NT2/D1 (cell line): ENCODE measurements at regions not wholly inside any gene's neighbourhood (a gene's known extent, or its start where the extent isn't known, plus 50 kb on each side); places are given as distances from the start of the nearest gene placed in this dataset.

Source experiments
- DNase-seq: peaks from one replicate; pipeline ENCODE4 v3.0.0-alpha.2; 2011; ENCODE audit warnings: low read depth, low spot score
- H3K27me3 ChIP-seq: 2 replicates; pipeline ENCODE4 v1.6.0; 2011; ENCODE audit warnings: mild to moderate bottlenecking; ENCODE audit not compliant: insufficient read length, insufficient read depth
- H3K36me3 ChIP-seq: 2 replicates; pipeline ENCODE4 v1.6.1; 2011; ENCODE audit warnings: mild to moderate bottlenecking, low read length, mixed read lengths; ENCODE audit not compliant: insufficient read depth, insufficient read length
- H3K4me1 ChIP-seq: 2 replicates; pipeline ENCODE4 v1.5.1; 2011; ENCODE audit not compliant: insufficient read depth, insufficient read length
- H3K4me3 ChIP-seq: 2 replicates; pipeline ENCODE4 v1.5.1; 2011; ENCODE audit warnings: low read depth; ENCODE audit not compliant: insufficient read length
- H3K9ac ChIP-seq: 2 replicates; pipeline ENCODE4 v1.6.0; 2011; ENCODE audit warnings: low read depth; ENCODE audit not compliant: insufficient read length
- H3K9me3 ChIP-seq: 2 replicates; pipeline ENCODE4 v1.5.1; 2011; ENCODE audit warnings: mild to moderate bottlenecking, low read length; ENCODE audit not compliant: insufficient read depth
- SUZ12 ChIP-seq: IDR thresholded peaks from 2 replicates; pipeline ENCODE4 v1.6.1; 2011; ENCODE audit not compliant: insufficient read length, insufficient read depth; ENCODE audit errors: extremely low read depth
- YY1 ChIP-seq: IDR thresholded peaks from 2 replicates; pipeline ENCODE4 v1.6.1; 2011; ENCODE audit not compliant: insufficient read length, insufficient read depth
- ZNF274 ChIP-seq: IDR thresholded peaks from 2 replicates; pipeline ENCODE4 v1.6.1; 2011; ENCODE audit warnings: mild to moderate bottlenecking, low read depth, low read length

- no peak overlapping the region for H3K4me3 ChIP-seq
- no peak for DNase-seq
- no peak for TF ChIP-seq SUZ12
- no peak for TF ChIP-seq YY1
- TF ChIP-seq ZNF274 = no peak
- H3K9me3 ChIP-seq = no peaks in the 10 kb centered on the region; the same call in 1 of the 2 replicates
- no peaks in the 10 kb centered on the region for H3K36me3 ChIP-seq
- no peaks in the 10 kb centered on the region for H3K27me3 ChIP-seq
- H3K9ac ChIP-seq = no peak overlapping the region
- peaks cover 2% of the 10 kb centered on the region for H3K4me1 ChIP-seq
These were observed 50.2 kb upstream of the NID2 start for GRCh38 chr14:52119030-52119429.
